Activated CD4-positive, CD25-positive, alpha-beta regulatory T cell treated with anti-CD3 and anti-CD28 coated beads, Interleukin-2, amount 50 U/mL, for 24 hours (primary cell): ENCODE measurements at regions not wholly inside any gene's neighbourhood (a gene's known extent, or its start where the extent isn't known, plus 50 kb on each side); places are given as distances from the start of the nearest gene placed in this dataset.

Experiments used
- ATAC-seq, 2 donors: fragments of 150-1000 bp; cut with Tn5 transposase; one replicate each; pipeline ENCODE4 v1.10.0; 2021; ENCODE audit warnings: mild to moderate bottlenecking in 1 of 2, moderate library complexity in 1 of 2

- ATAC-seq = no peak
Measured at GRCh38 chr7:124130-124949, 68.0 kb upstream of the FAM20C start.

GRCh38 chr7:125061-125475 is 67.3 kb upstream of the FAM20C start:
- ATAC-seq = no peak

DNA sequence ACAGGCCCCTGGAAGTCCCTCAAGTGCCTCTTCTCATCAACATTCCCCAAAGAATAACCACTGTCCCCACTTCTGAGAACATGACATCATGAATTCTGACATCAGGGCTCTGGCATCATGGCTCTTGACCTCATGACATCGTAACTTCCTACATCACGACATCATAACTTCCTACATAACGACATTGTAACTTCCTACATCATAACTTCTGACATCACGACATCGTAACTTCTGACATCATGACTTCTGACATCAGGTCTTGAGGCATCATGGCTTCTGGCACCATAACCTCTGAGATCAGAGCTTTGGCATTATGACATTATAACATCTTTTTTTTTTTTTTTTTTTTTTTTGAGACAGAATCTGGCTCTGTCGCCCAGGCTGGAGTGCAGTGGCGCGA is 66.7 kb upstream of the FAM20C start:
- no peak for ATAC-seq

- no peak for ATAC-seq
Measured at GRCh38 chr7:126368-126767, 66.0 kb upstream of the FAM20C start.

DNA sequence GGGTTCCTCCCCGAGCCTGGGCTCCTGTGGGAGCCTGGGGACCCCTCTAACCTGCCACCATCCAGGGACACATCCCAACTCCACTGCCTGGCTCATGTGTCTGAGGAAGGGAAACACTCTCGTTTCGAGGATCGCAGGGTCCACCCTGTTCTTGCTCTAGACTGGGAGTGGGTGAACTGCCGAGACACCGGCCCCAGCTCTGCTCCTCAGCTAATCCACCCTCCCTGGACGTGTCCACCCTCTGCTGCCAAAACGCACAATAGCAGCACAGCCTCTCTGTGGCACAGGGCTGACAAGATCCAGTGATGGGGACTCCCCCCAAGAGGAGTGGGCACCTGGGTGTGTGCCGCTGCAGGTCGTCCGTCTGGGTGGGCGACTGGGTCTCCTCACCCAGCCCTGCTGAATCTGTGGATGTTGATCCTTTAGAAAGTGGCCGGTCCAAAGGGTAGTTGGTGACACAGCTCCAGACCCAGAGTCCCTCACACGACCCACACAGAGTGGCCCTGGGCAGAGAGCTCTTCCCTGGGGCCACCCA is 65.2 kb upstream of the FAM20C start:
- ATAC-seq = no peak

DNA sequence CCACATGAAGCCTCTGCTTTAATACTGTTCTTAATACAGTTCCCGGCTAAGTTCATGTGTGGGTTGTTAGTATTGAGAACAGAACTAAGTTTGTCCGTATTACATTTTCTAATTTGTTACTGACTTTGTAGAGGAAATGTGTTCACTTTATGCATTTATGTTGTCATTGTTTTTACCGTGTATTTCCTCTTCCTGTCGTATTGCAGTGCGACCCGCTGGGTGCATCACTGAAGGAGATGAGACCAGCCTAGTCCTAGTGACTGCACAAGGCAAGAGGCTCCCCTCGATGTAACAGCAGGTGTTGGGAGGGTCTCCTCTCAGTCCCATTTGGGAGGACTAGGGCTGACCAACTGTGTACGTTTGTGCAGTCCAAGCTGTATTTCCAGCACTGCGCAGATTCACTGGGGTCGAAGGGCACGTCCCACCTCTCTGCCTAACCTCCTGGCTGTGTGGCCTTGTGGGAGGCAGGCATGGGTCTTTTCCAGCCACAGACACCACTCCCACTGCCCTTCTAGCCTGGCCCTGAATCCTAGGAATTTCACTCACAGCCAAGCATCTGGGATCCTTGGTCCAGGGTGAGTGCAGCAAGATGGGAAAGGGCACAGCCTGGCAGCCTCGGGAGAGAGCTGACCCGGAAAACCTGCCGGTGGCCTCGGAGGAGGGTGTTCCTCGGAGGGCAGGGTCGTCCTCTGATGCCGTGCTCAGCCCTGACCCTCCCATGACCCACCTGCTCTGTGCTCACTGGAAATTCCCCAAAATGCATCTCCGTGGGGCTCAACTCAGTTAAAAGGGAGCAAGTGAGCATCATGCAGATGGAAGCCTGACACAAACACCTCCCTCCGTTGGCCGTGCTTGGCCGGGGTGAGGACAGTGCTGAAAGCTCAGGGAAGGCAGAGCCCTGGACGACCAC is 63.9 kb upstream of the FAM20C start:
- ATAC-seq = no peak

DNA sequence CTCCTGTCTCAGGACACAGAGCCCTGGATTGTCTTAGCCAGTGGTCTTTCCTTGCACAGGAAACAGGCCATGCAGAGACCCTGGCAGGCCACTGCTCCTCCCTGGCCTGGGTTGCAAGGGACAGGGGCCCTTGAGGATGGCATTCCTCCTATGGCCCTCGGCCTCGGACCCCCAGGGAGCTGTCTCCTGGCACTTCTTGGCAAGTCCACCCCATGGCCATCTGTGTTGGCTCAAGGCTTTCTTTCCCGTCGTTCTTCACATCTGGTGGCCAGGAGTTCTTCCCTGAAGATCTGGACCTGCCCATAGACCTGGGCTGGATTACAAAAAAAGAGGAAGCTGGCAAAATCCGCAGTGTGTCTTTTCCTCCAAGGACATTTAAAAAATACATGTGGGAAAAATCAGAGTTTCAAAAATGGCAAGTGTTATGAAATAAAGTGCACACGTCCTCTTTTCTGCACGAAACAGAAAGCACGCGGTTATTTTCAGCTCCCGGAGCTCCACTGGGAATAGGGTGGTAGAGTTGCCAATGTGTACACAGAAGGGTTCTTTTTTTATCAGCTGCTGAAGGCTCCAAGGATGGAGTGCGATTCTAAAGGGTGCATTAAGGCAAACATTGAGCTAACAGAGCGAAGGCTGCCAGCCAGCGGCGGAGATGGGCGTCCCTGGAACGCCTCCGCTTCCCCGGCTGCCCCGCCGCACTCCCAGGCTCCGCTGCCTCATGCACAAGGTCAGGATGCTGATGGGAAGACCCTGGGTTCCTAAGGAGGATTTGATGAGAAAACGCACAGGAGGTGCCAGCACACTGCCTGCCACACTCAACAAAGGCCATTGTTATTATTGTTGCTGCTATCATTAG is 62.8 kb upstream of the FAM20C start:
- no peak for ATAC-seq

DNA sequence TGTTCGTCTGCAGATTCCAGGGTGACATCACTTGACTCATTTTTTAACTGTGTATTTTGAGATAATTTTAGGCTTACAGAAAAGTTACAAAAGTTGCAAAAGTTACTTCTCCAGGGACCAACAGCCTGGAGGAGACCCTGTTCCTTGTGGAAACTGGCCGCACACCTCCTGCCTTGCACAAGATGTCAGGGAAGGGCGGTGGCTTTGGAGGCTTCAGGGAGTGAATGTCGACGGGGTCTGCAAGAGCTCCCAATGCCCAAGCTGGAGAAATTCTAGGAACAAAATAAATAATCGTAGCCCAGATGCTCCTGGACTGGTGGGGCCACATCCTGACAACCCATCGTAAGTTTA is 62.2 kb upstream of the FAM20C start:
- no peak for ATAC-seq

- no peak for ATAC-seq
Measured at GRCh38 chr7:130875-131780, 61.2 kb upstream of the FAM20C start.

DNA sequence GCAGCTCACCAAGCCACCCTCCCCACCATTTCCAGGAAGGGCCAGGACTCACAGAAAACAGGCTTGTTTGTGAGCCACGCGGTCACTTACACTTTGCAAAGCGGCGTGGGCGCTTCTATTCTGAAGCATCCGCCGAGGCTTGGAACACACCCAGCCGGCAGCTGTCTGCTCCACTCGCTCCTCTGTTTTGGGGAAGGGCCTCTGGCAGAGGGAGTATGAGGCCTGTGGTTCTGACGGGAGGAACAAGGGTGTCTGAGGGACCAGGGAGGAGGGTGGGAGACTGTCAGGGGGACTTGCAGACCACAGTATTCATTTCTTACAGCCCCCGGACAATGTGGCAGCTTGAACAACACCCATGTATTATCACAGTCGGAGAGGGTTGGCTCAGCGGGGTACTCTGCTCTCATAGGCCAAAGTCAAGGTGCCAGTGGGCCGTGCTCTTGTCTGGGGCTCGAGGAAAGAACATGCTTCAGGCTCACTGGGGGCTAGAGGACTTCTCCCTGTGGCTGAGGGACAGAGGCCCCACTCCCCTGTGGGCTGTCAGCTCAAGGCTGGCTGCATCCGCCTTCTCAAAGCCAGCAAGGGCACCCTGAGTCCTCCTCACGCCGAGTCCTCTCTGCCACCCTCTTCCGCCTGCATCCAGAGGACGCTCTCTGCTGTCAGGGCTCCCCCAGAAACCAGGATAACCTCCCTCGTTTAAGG is 60.4 kb upstream of the FAM20C start:
- ATAC-seq = no peak

DNA sequence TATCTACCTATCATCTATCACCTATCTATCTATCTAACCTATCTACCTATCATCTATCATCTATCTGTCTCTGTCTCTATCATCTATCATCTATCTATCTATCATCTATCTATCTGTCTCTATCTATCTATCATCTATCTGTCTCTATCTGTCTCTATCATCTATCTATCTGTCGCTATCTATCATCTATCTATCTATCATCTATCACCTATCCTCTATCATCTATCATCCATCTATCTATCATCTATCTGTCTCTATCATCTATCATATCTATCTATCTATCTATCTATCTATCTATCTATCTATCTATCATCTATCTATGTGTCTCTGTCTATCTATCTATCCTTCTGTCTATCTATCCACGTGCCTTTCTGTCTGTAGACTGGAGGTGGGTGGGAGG is 59.5 kb upstream of the FAM20C start:
- ATAC-seq = no peak

GRCh38 chr7:133470-133869 is 58.9 kb upstream of the FAM20C start:
- ATAC-seq = no peak

DNA sequence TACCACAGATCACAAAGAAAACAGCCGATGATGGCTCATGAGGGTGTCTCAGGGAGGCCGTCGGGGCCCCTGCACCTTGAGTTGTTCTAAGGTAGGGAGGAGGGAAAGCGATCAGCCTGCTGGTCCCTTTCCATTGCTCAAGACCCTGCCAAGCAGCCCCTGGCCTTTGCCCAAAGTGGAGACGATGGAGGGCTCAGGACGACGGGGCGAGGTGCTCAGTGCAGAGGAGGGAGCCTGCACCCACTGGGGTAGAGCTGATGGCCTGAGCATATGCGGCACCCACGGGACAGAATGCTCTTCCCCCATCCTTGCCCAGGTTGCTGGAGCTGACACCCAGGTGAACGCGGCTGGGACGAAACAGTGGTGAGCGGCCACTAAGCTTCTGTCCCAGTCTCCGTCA is 58.3 kb upstream of the FAM20C start:
- no peak for ATAC-seq

GRCh38 chr7:134561-135256 is 57.7 kb upstream of the FAM20C start:
- ATAC-seq = no peak

- ATAC-seq = no peak
Measured at GRCh38 chr7:135257-135653, 57.1 kb upstream of the FAM20C start.

DNA sequence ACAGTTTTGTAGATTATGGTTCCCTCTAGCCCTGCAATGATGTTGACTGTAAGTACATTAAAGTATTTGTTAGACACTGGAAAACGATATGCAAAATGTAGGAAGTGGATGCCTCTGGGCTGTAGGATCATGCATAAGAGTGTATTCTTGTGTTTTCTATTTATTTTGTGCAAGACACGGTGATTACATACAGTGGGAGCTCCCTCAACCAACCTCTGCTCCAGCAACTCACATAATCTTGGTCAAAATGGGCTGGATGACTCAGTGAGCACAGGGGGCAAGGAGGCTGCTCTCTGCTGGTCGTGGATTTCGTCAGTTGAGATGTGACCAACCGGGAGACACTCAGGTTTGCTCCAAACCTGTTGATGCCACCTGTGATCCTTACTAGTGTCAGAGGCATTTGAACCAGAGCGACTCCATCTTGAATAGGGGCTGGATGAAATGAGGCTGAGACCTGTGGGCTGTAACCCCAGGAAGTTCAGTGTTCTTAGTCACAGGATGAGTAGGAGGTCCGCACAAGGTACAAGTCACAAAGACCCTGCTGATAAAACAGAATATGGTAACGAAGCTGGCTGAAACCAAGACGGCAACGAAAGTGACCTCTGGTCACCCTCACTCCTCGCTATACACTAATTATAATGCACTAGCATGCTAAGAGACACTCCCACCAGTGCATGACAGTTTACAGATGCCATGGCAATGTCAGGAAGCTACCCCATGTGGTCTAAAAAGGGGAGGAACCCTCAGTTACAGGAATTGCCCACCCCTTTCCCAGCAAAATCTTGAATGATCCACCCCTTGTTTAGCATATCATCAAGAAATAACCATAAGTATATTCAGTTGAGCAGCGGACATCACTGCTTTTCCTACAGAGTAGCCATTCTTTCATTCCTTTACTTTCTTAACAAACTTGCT is 56.4 kb upstream of the FAM20C start:
- ATAC-seq = no peak

DNA sequence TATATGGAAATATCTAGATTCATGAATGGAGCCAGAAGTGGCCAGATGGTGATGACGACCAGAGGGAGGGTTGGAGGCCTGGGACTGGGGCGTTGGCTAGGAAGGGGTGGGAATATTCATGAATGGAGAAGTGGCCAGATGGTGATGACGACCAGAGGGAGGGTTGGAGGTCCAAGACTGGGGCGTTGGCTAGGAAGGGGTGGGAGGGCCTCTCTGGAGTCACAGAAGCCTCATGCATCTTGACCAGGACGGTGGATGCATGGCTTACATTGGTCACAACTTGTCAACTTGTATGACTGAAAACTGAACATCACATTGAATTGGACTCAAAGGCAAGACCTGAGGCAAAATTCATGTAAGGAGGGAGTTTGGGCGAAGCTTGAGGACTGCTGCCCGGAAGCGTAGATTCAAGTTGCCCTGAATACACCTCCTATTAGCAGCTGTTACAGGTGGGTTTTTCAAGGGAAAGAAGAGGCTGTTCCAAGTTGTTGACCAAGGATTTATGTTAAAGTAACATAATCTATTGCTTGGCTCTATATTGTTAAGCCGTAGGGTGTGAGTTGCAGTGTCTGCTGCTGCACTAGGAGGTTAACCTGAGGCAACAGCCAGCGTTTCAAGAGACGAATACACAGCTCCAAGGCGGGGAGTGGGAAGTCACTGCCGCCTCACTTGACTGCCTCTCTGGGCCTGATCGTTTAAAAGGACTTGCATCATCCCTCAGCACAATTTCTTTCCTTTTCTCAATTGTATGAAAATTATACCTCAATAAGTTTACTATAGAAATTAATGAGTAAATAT is 55.1 kb upstream of the FAM20C start:
- ATAC-seq = no peak

DNA sequence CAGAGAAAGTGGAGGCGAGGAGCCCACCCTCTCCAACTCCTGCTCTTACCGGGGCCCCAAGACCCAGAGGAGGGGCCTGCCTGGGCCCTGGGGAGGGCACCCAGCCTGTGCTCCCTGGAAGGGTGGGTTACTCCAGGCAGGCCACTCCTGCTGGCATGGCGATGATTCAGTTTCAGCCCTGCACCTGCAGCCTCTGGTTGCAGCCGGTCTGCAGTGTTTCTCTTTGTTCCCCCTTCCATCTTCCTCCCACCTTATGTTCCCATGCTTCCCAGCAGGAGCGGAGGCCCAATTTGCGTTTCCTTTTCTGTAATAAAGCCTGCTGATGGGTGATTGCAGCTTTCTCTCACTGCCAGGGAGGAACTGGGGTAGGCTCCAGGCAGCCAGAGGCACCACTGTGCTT is 53.2 kb upstream of the FAM20C start:
- no peak for ATAC-seq
